ENCODE measurements at regions not wholly inside any gene's neighbourhood (a gene's known extent, or its start where the extent isn't known, plus 50 kb on each side); places are given as distances from the start of the nearest gene placed in this dataset.

DNA sequence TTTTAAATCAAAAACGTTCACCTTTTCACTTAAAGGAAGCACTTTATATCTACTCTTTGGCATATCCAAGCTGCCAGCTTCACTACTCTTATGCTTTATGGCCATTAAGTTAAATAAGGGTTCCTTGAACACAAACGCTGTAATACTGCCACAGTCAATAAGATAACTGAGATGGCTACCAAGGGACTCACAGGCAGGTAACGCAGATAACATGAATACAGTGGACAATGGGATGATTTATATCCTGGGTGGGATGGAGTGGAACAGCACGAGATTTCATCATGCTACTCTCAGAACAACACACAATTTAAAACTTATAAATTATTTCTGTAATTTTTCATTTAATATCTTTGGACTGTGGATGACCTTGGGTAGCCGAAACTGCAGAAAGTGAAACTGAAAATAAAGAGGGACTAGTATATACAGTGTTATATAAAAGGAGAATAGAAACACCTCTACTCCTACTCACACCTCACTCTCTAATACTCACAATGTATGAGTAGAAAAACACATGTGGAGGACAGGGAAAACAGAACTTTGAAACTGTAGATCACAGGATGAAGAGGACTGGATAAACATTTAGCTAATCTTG is 367.3 kb downstream of the C12orf50 start:
- no peak overlapping the region for H4K8ac ChIP-seq (replicated peaks; ENCODE audit: insufficient read length, low read depth, low read length)
- no peak overlapping the region for H2BK20ac ChIP-seq (ENCODE audit: low read depth, low read length, poor library complexity, severe bottlenecking)
- no peak for DNase-seq
- no peak overlapping the region for H2BK120ac ChIP-seq (ENCODE audit: low read depth, low read length, poor library complexity, severe bottlenecking)
- H2AFZ ChIP-seq (ENCODE audit: low read length) = no peak overlapping the region
- no peak overlapping the region for H3K23ac ChIP-seq (ENCODE audit: insufficient read length, low read depth, low read length)
- H4K20me1 ChIP-seq (ENCODE audit: control insufficient read depth, insufficient read depth, insufficient read length) = no peaks in the 10 kb centered on the region
- no peak overlapping the region for H3K18ac ChIP-seq (ENCODE audit: insufficient read length, low read depth, low read length)
- H3K4ac ChIP-seq (ENCODE audit: low read depth, low read length) = no peak overlapping the region
- H2BK15ac ChIP-seq (ENCODE audit: low read depth, low read length) = no peak overlapping the region
- no peak overlapping the region for H3K9ac ChIP-seq (ENCODE audit: extremely low read depth, insufficient read length, low read length)
- H3K79me2 ChIP-seq (ENCODE audit: insufficient read depth, low read length) = no peaks in the 10 kb centered on the region
- H3K27ac Mint-ChIP-seq = no peak overlapping the region
- no peaks in the 10 kb centered on the region for H3K27me3 ChIP-seq (ENCODE audit: insufficient read depth, low read length)
- H3K4me2 ChIP-seq (ENCODE audit: insufficient read depth, insufficient read length, low read length) = no peak overlapping the region
- no peaks in the 10 kb centered on the region; a peak in 1 of 5 replicates for H3K9me3 Mint-ChIP-seq
- no peak overlapping the region for H4K5ac ChIP-seq (ENCODE audit: insufficient read length, low read depth, low read length)
- no peaks in the 10 kb centered on the region for H3K4me1 ChIP-seq (ENCODE audit: insufficient read depth, low read length)
- WGBS (ENCODE audit: extremely low coverage, insufficient read length, low lambda C conversion rate) = 100% methylated on average over 1 of the region's 5 CpGs
- no peaks in the 10 kb centered on the region for H3K23me2 ChIP-seq (ENCODE audit: insufficient read length, low read depth, low read length, poor library complexity, severe bottlenecking)
- H2BK12ac ChIP-seq (ENCODE audit: insufficient read length, low read depth, low read length) = no peak overlapping the region
- H3K4me1 Mint-ChIP-seq = no peaks in the 10 kb centered on the region
- no peak overlapping the region for H2AK5ac ChIP-seq (ENCODE audit: insufficient read length, low read length)
- peaks cover 0 to 5% (median 2%) of the 10 kb centered on the region in 3 experiments; a peak in 2 of 7 replicates for H3K36me3 Mint-ChIP-seq (ENCODE audit: insufficient read depth in 1 of 3, low read depth in 3 of 3)
- no peak overlapping the region for H3K27ac ChIP-seq (ENCODE audit: insufficient read length, low read depth, low read length)
- no peak overlapping the region for H3K56ac ChIP-seq (ENCODE audit: insufficient read length, low read depth, low read length)
- no peaks in the 10 kb centered on the region for H3K79me1 ChIP-seq (ENCODE audit: insufficient read depth, low read depth, low read length, poor library complexity, severe bottlenecking)
- no peak overlapping the region for H3T11ph ChIP-seq (ENCODE audit: low read length)
- no peaks in the 10 kb centered on the region for H3K9me3 ChIP-seq (ENCODE audit: control insufficient read depth, low read depth, low read length)
- no peaks in the 10 kb centered on the region for H3K27me3 Mint-ChIP-seq (ENCODE audit: low read depth)
- H3K14ac ChIP-seq (ENCODE audit: insufficient read depth, low read length) = no peak overlapping the region
- no peak overlapping the region for H2BK5ac ChIP-seq (ENCODE audit: insufficient read length, low read length)
- H3K4me3 Mint-ChIP-seq = no peak overlapping the region
- no peak overlapping the region for H4K91ac ChIP-seq (ENCODE audit: insufficient read length, low read depth, low read length)
- TF ChIP-seq, protein P1, sequence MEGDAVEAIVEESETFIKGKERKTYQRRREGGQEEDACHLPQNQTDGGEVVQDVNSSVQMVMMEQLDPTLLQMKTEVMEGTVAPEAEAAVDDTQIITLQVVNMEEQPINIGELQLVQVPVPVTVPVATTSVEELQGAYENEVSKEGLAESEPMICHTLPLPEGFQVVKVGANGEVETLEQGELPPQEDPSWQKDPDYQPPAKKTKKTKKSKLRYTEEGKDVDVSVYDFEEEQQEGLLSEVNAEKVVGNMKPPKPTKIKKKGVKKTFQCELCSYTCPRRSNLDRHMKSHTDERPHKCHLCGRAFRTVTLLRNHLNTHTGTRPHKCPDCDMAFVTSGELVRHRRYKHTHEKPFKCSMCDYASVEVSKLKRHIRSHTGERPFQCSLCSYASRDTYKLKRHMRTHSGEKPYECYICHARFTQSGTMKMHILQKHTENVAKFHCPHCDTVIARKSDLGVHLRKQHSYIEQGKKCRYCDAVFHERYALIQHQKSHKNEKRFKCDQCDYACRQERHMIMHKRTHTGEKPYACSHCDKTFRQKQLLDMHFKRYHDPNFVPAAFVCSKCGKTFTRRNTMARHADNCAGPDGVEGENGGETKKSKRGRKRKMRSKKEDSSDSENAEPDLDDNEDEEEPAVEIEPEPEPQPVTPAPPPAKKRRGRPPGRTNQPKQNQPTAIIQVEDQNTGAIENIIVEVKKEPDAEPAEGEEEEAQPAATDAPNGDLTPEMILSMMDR (conservative IDR thresholded peaks at IDR 0.05) = no peak
